ENCODE measurements at regions not wholly inside any gene's neighbourhood (a gene's known extent, or its start where the extent isn't known, plus 50 kb on each side); places are given as distances from the start of the nearest gene placed in this dataset.

DNA sequence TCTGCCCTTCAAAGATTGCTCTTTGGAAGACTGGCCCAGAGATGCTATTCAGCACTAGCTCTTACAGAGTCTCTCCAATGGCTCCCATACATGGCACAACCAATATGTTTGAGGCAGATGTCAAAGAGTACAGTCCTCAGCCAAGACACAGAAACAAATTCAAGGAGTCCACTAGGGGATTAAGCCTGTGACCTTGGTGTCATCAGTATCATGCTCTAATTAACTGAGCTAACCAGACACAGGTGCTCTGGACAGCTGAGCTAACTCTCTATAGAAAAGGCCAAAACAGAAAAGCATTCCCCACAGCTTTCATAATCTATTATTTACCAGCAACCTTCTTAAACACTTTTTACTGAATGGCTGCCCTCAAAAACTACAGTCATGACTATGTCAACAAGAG is 666.0 kb upstream of the PLXNA2 start (continued):
- TF ChIP-seq, protein P1, sequence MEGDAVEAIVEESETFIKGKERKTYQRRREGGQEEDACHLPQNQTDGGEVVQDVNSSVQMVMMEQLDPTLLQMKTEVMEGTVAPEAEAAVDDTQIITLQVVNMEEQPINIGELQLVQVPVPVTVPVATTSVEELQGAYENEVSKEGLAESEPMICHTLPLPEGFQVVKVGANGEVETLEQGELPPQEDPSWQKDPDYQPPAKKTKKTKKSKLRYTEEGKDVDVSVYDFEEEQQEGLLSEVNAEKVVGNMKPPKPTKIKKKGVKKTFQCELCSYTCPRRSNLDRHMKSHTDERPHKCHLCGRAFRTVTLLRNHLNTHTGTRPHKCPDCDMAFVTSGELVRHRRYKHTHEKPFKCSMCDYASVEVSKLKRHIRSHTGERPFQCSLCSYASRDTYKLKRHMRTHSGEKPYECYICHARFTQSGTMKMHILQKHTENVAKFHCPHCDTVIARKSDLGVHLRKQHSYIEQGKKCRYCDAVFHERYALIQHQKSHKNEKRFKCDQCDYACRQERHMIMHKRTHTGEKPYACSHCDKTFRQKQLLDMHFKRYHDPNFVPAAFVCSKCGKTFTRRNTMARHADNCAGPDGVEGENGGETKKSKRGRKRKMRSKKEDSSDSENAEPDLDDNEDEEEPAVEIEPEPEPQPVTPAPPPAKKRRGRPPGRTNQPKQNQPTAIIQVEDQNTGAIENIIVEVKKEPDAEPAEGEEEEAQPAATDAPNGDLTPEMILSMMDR (conservative IDR thresholded peaks at IDR 0.05; ENCODE audit: low read depth in 2 of 2): no peak
- TF ChIP-seq ZNF114 (CRISPR knock-in tag; IDR thresholded peaks at IDR 0.05) (no peak), EZH2phosphoT487 (IDR thresholded peaks at IDR 0.05; ENCODE audit: unreplicated experiment) (no peak), EZH2 (IDR thresholded peaks at IDR 0.05; ENCODE audit: low read depth, unreplicated experiment) (no peak), POLR2AphosphoS5 (IDR thresholded peaks at IDR 0.05; ENCODE audit: low read depth) (no peak), ZNF331 (CRISPR knock-in tag; IDR thresholded peaks at IDR 0.05; ENCODE audit: low read depth) (no peak), JUNB (IDR thresholded peaks at IDR 0.05; ENCODE audit: unreplicated experiment) (no peak)
- TF ChIP-seq, protein P2, sequence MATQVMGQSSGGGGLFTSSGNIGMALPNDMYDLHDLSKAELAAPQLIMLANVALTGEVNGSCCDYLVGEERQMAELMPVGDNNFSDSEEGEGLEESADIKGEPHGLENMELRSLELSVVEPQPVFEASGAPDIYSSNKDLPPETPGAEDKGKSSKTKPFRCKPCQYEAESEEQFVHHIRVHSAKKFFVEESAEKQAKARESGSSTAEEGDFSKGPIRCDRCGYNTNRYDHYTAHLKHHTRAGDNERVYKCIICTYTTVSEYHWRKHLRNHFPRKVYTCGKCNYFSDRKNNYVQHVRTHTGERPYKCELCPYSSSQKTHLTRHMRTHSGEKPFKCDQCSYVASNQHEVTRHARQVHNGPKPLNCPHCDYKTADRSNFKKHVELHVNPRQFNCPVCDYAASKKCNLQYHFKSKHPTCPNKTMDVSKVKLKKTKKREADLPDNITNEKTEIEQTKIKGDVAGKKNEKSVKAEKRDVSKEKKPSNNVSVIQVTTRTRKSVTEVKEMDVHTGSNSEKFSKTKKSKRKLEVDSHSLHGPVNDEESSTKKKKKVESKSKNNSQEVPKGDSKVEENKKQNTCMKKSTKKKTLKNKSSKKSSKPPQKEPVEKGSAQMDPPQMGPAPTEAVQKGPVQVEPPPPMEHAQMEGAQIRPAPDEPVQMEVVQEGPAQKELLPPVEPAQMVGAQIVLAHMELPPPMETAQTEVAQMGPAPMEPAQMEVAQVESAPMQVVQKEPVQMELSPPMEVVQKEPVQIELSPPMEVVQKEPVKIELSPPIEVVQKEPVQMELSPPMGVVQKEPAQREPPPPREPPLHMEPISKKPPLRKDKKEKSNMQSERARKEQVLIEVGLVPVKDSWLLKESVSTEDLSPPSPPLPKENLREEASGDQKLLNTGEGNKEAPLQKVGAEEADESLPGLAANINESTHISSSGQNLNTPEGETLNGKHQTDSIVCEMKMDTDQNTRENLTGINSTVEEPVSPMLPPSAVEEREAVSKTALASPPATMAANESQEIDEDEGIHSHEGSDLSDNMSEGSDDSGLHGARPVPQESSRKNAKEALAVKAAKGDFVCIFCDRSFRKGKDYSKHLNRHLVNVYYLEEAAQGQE (IDR thresholded peaks at IDR 0.05; ENCODE audit: unreplicated experiment): no peak

DNA sequence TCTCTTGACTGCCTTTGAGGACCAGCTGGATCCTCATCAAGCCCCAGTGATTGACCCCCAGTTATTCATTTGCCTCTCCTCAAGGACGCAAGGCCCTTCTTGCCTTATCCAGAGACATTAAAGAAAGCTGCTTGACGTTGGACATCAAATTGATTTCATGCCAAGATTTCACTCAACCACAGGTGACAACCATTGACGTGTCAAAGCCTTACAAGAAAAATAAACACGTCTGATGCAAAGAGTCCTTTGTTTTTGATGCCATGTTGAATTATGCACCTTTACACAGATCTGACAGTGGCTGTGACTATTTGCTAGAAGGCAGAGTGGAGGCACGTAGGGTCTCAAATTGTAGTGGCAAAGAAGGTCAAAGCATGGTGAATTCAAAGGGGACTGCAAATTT is 666.2 kb upstream of the CAMK1G start:
- no peaks in the 10 kb centered on the region; the same call in 1 of the 2 replicates for H3K36me3 ChIP-seq (ENCODE audit: insufficient read depth)
- H3K4me1 Mint-ChIP-seq: no peaks in the 10 kb centered on the region
- H3K4me3 ChIP-seq: no peak overlapping the region
- ATAC-seq (no peak), DNase-seq (ENCODE audit: low spot score) (no peak)
- no peaks in the 10 kb centered on the region for H3K27me3 ChIP-seq (ENCODE audit: insufficient read depth)
- H3F3A ChIP-seq (replicated peaks; ENCODE audit: low read depth): no peaks in the 10 kb centered on the region
- no peak overlapping the region for H2AFZ ChIP-seq
- H3K79me2 ChIP-seq (replicated peaks; ENCODE audit: insufficient read depth): no peaks in the 10 kb centered on the region
- no peaks in the 10 kb centered on the region for H3K27me3 Mint-ChIP-seq (ENCODE audit: insufficient read depth, low read depth, poor library complexity)
- H3K27ac ChIP-seq (ENCODE audit: low read depth): no peak overlapping the region
- no peaks in the 10 kb centered on the region for H3K4me1 ChIP-seq (ENCODE audit: insufficient read depth)
- peaks cover 3% of the 10 kb centered on the region; the same call in 1 of the 2 replicates for H3K9me2 ChIP-seq (ENCODE audit: insufficient read depth)
- peaks cover 3% of the 10 kb centered on the region; the same call in 1 of the 3 replicates for H3K9me3 Mint-ChIP-seq
- no peaks in the 10 kb centered on the region for H4K20me1 ChIP-seq (replicated peaks; ENCODE audit: insufficient read depth)
- no peak overlapping the region for H3K27ac Mint-ChIP-seq
- H3K4me2 ChIP-seq: no peak overlapping the region
- no peak overlapping the region for H3K4me3 Mint-ChIP-seq
- no peaks in the 10 kb centered on the region; the same call in 2 of the 3 replicates for H3K36me3 Mint-ChIP-seq (ENCODE audit: low read depth)
- TF ChIP-seq ZNF331 (CRISPR knock-in tag; IDR thresholded peaks at IDR 0.05; ENCODE audit: low read depth) (no peak), EZH2 (IDR thresholded peaks at IDR 0.05; ENCODE audit: low read depth, unreplicated experiment) (no peak), NANOG (IDR thresholded peaks at IDR 0.05; ENCODE audit: borderline replicate concordance) (no peak), POLR2AphosphoS5 (IDR thresholded peaks at IDR 0.05; ENCODE audit: low read depth) (no peak), EZH2phosphoT487 (IDR thresholded peaks at IDR 0.05; ENCODE audit: unreplicated experiment) (no peak), ZNF114 (CRISPR knock-in tag; IDR thresholded peaks at IDR 0.05) (no peak), JUNB (IDR thresholded peaks at IDR 0.05; ENCODE audit: unreplicated experiment) (no peak), CREB1 (CRISPR knock-in tag; IDR thresholded peaks at IDR 0.05; ENCODE audit: low read depth) (no peak), STAT1 (IDR thresholded peaks at IDR 0.05; ENCODE audit: unreplicated experiment) (no peak)
- TF ChIP-seq, protein P1 (conservative IDR thresholded peaks at IDR 0.05; ENCODE audit: low read depth in 2 of 2): no peak
- TF ChIP-seq, protein P2 (IDR thresholded peaks at IDR 0.05; ENCODE audit: unreplicated experiment): no peak

All from GM23338 (cell line).